ENCODE measurements at regions not wholly inside any gene's neighbourhood (a gene's known extent, or its start where the extent isn't known, plus 50 kb on each side); places are given as distances from the start of the nearest gene placed in this dataset.
"Not testable (repeated sequence)": the region's sequence is repeated elsewhere in the genome, so short reads cannot be mapped to it uniquely, and the experiment has no call there.

DNA sequence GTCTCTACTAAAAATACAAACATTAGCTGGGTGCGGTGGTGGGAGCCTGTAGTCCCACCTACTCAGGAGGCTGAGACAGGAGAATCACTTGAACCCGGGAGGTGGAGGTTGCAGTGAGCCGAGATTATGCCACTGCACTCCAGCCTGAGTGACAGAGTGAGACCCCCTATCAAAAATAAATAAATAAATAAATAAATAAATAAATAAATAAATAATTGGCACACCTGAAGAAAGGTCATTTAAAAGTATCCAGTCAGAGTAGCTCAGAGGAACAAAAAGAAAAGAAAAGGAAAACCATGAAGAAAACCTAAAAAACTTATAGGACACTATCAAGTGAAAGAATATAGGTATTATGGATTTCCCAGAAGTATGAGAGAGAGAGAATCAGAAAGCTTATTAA, 330.1 kb upstream of the AR start:
- TF ChIP-seq, protein P1, sequence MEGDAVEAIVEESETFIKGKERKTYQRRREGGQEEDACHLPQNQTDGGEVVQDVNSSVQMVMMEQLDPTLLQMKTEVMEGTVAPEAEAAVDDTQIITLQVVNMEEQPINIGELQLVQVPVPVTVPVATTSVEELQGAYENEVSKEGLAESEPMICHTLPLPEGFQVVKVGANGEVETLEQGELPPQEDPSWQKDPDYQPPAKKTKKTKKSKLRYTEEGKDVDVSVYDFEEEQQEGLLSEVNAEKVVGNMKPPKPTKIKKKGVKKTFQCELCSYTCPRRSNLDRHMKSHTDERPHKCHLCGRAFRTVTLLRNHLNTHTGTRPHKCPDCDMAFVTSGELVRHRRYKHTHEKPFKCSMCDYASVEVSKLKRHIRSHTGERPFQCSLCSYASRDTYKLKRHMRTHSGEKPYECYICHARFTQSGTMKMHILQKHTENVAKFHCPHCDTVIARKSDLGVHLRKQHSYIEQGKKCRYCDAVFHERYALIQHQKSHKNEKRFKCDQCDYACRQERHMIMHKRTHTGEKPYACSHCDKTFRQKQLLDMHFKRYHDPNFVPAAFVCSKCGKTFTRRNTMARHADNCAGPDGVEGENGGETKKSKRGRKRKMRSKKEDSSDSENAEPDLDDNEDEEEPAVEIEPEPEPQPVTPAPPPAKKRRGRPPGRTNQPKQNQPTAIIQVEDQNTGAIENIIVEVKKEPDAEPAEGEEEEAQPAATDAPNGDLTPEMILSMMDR (IDR thresholded peaks at IDR 0.05): not testable (repeated sequence)
- TF ChIP-seq POLR2A (IDR thresholded peaks at IDR 0.05): not testable (repeated sequence)
